ENCODE measurements at regions not wholly inside any gene's neighbourhood (a gene's known extent, or its start where the extent isn't known, plus 50 kb on each side); places are given as distances from the start of the nearest gene placed in this dataset.

GRCh38 chr10:78685466-78686103, 383.2 kb upstream of the ZMIZ1 start:
- no peak for TF ChIP-seq CTCF (IDR thresholded peaks at IDR 0.05; ENCODE audit: low read depth, low read length, missing control alignments)
- no peak overlapping the region for H3K4me3 ChIP-seq (replicated peaks; ENCODE audit: low read depth, low read length)
- no peak for DNase-seq (ENCODE audit: extremely low read depth, low read depth)

- no peak for TF ChIP-seq CTCF (IDR thresholded peaks at IDR 0.05; ENCODE audit: low read depth, low read length, missing control alignments)
- no peak for DNase-seq (ENCODE audit: extremely low read depth, low read depth)
- H3K4me3 ChIP-seq (replicated peaks; ENCODE audit: low read depth, low read length): no peak overlapping the region
These were observed 382.2 kb upstream of the ZMIZ1 start for GRCh38 chr10:78686444-78687060.

- peak; percentile 47 for DNase-seq (ENCODE audit: extremely low read depth, low read depth)
- no peak for TF ChIP-seq CTCF (IDR thresholded peaks at IDR 0.05; ENCODE audit: low read depth, low read length, missing control alignments)
- no peak overlapping the region for H3K4me3 ChIP-seq (replicated peaks; ENCODE audit: low read depth, low read length)
These were observed 381.1 kb upstream of the ZMIZ1 start for GRCh38 chr10:78687626-78688025.

GRCh38 chr10:78688230-78688900, 380.4 kb upstream of the ZMIZ1 start:
- no peak overlapping the region for H3K4me3 ChIP-seq (replicated peaks; ENCODE audit: low read depth, low read length)
- DNase-seq (ENCODE audit: extremely low read depth, low read depth): no peak
- TF ChIP-seq CTCF (IDR thresholded peaks at IDR 0.05; ENCODE audit: low read depth, low read length, missing control alignments): no peak

GRCh38 chr10:78688901-78689583, 379.7 kb upstream of the ZMIZ1 start:
- no peak overlapping the region for H3K4me3 ChIP-seq (replicated peaks; ENCODE audit: low read depth, low read length)
- DNase-seq (ENCODE audit: extremely low read depth, low read depth): no peak
- no peak for TF ChIP-seq CTCF (IDR thresholded peaks at IDR 0.05; ENCODE audit: low read depth, low read length, missing control alignments)

- TF ChIP-seq CTCF (IDR thresholded peaks at IDR 0.05; ENCODE audit: low read depth, low read length, missing control alignments): no peak
These were observed 379.2 kb upstream of the ZMIZ1 start for GRCh38 chr10:78689584-78689935.

More at GRCh38 chr10:78689584-78689935, 379.2 kb upstream of the ZMIZ1 start:
- no peak overlapping the region for H3K4me3 ChIP-seq (replicated peaks; ENCODE audit: low read depth, low read length)
- DNase-seq (ENCODE audit: extremely low read depth, low read depth): no peak
